Type B pancreatic cell (in vitro differentiated cells): ENCODE measurements at regions not wholly inside any gene's neighbourhood (a gene's known extent, or its start where the extent isn't known, plus 50 kb on each side); places are given as distances from the start of the nearest gene placed in this dataset.

ENCODE experiments used
- DNase-seq: peaks from one replicate; pipeline ENCODE4 v3.0.0; 2021; ENCODE audit warnings: mixed read lengths; ENCODE audit not compliant: unreplicated experiment; ENCODE audit errors: extremely low spot score
- H3K27ac Mint-ChIP-seq: 2 replicates; pipeline ENCODE4 v1.8.0; 2021; ENCODE audit warnings: mild to moderate bottlenecking, mixed read lengths
- H3K27me3 Mint-ChIP-seq: 2 replicates; pipeline ENCODE4 v1.8.0; 2021; ENCODE audit warnings: mixed read lengths
- H3K36me3 Mint-ChIP-seq: 2 replicates; pipeline ENCODE4 v1.8.0; 2021; ENCODE audit warnings: mixed read lengths
- H3K4me1 Mint-ChIP-seq: one replicate; pipeline ENCODE4 v1.8.0; 2021; ENCODE audit warnings: mixed read lengths; ENCODE audit not compliant: unreplicated experiment
- H3K4me3 Mint-ChIP-seq: 2 replicates; pipeline ENCODE4 v1.8.0; 2021; ENCODE audit warnings: mild to moderate bottlenecking, mixed read lengths
- H3K9me3 Mint-ChIP-seq: 2 replicates; pipeline ENCODE4 v1.8.0; 2021; ENCODE audit warnings: mixed read lengths
- TF ChIP-seq, protein P1 (sequence below): fragments of 200-600 bp; sonication (generic); conservative IDR thresholded peaks from 2 replicates; pipeline ENCODE4 v1.5.0; 2021; ENCODE audit warnings: antibody characterized with exemption, mild to moderate bottlenecking

- H3K4me1 Mint-ChIP-seq, result peaks cover 17% of the 10 kb centered on the region
- no peak for DNase-seq
- H3K9me3 Mint-ChIP-seq, result peaks cover 15% of the 10 kb centered on the region
- H3K27me3 Mint-ChIP-seq, result peaks cover 4% of the 10 kb centered on the region
- no peak overlapping the region for H3K27ac Mint-ChIP-seq
- TF ChIP-seq, protein P1, sequence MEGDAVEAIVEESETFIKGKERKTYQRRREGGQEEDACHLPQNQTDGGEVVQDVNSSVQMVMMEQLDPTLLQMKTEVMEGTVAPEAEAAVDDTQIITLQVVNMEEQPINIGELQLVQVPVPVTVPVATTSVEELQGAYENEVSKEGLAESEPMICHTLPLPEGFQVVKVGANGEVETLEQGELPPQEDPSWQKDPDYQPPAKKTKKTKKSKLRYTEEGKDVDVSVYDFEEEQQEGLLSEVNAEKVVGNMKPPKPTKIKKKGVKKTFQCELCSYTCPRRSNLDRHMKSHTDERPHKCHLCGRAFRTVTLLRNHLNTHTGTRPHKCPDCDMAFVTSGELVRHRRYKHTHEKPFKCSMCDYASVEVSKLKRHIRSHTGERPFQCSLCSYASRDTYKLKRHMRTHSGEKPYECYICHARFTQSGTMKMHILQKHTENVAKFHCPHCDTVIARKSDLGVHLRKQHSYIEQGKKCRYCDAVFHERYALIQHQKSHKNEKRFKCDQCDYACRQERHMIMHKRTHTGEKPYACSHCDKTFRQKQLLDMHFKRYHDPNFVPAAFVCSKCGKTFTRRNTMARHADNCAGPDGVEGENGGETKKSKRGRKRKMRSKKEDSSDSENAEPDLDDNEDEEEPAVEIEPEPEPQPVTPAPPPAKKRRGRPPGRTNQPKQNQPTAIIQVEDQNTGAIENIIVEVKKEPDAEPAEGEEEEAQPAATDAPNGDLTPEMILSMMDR, result no peak
- peaks cover 4% of the 10 kb centered on the region for H3K36me3 Mint-ChIP-seq
- H3K4me3 Mint-ChIP-seq, result no peak overlapping the region
Measured at GRCh38 chr9:7369384-7369821, 430.2 kb downstream of the DMAC1 start.

GRCh38 chr9:7368410-7369292 lies 430.9 kb downstream of the DMAC1 start:
- Mint-ChIP-seq H3K4me3 (no peak overlapping the region), H3K27me3 (peaks cover 4% of the 10 kb centered on the region), H3K9me3 (peaks cover 15% of the 10 kb centered on the region), H3K27ac (no peak overlapping the region), H3K4me1 (peaks cover 25% of the 10 kb centered on the region), H3K36me3 (peaks cover 4% of the 10 kb centered on the region)
- no peak for DNase-seq
- TF ChIP-seq, protein P1, result no peak

GRCh38 chr9:7367726-7368125 lies 431.9 kb downstream of the DMAC1 start:
- Mint-ChIP-seq H3K4me3 (no peak overlapping the region), H3K4me1 (peaks cover 30% of the 10 kb centered on the region), H3K27me3 (peaks cover 4% of the 10 kb centered on the region), H3K9me3 (peaks cover 15% of the 10 kb centered on the region), H3K27ac (no peak overlapping the region), H3K36me3 (peaks cover 4% of the 10 kb centered on the region)
- DNase-seq, result no peak
- TF ChIP-seq, protein P1, result no peak

GRCh38 chr9:7366121-7366520 lies 433.5 kb downstream of the DMAC1 start:
- Mint-ChIP-seq H3K9me3 (peaks cover 11% of the 10 kb centered on the region), H3K36me3 (peaks cover 4% of the 10 kb centered on the region), H3K4me3 (no peak overlapping the region), H3K4me1 (peaks cover 27% of the 10 kb centered on the region), H3K27ac (no peak overlapping the region), H3K27me3 (peaks cover 4% of the 10 kb centered on the region)
- TF ChIP-seq, protein P1, result no peak
- DNase-seq, result no peak

DNA sequence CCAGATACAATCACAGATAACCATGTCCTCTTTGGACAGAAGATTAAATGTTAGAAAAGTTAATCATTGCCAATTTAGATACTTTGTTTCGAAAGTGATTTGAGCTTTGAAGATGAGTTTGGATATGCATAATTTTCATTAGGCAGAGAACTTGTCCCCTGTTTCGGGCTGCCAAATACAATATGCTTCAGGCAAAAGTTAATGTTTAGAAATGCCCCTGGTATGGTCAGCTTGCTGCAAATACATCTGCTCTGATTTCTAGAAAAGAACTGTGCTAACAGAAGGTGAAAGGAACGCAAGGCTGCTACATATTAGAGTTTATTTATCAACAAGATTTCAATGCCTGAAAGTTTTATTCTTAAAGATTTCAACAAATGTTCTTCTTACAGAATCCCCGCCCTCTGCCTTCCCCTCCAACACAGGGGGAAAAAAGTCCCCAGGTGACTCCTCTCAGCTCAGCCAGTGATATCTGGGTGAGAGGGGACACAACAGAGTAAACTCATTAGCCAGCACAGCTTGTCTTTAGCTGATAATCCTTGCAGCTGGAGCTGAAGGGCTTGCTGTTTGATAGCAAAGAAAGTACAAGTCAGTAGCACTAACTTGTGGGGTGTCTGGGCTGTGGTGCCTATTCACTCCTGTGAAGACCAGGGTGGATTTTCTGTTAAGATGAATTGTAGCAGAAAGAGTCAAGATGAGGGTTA lies 435.7 kb downstream of the DMAC1 start:
- no peak overlapping the region for H3K27ac Mint-ChIP-seq
- no peak overlapping the region for H3K4me3 Mint-ChIP-seq
- TF ChIP-seq, protein P1, result no peak
- peaks cover 4% of the 10 kb centered on the region for H3K27me3 Mint-ChIP-seq
- H3K9me3 Mint-ChIP-seq, result peaks cover 9% of the 10 kb centered on the region
- DNase-seq, result no peak
- peaks cover 25% of the 10 kb centered on the region for H3K4me1 Mint-ChIP-seq
- peaks cover 4% of the 10 kb centered on the region for H3K36me3 Mint-ChIP-seq
